CD4-positive, alpha-beta T cell treated with Interleukin-2 at 100 ng/mL for 4 hours (primary cell): ENCODE measurements at regions not wholly inside any gene's neighbourhood (a gene's known extent, or its start where the extent isn't known, plus 50 kb on each side); places are given as distances from the start of the nearest gene placed in this dataset.

Experiments
- DNase-seq: peaks from one replicate; pipeline ENCODE4 v3.0.0-alpha.2; 2020; ENCODE audit warnings: low spot score

DNA sequence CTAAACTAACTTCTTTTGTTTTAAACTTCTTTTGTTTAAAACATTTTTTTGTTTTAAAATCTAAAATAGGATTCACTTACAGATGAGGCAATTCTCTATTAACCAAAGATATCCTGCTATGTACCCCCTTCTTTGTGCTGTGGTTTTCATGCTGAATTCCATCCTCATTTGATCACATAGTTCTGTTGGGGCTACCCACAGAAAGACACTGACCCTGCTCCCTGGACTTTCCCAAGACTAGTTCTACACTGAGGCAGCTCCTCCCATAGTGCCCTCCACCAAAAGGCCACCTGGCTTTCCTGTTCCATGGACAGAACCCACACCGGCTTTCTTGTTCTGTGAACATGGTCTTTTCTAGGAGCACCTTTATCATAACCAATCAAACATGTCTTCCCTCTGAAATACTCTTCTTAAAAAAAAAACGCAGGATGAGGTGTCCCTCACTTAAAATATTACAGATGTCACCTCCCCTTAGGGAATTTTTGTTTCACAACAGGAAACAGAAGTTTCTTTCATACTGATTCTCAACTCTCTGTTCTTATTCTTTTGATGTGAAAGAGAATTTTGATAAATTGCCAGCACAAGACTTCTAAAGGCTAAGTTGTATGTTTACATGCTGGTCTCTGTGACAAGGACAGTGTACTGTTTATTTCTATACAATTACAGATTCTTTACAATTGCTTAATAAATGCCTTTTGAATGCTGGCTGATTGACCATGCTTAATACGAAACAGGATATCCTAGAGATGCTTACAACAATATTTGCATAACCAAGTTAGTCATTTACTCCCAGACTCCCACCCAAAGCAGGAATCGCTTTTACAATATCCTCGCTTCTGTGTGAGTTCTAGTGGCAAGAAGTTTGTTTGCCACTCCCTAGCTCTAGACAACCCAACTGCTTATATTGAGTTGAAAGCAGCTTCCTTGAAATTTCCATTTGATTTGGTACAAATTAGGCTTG lies 300.4 kb downstream of the DTWD2 start:
- DNase-seq, result no peak

DNA sequence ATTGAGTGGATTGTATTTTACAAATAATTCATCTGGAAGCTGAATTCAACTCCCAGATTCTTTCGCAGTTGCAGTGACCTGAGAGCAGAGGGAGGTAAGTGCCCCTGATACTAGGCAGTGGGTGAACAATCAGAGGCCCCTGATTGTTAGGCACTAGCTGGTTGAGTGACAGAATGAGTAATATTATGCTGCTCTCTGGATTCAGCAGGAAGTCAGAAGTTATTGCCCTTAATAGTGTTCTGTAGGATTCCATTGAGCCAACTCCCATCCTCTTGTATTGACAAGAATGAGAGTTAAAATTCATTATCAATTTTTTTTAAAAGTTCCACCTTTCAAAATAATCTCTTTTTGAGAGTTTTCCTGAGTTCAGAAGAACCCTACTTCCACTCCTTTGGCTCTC lies 301.2 kb downstream of the DTWD2 start:
- DNase-seq, result no peak

GRCh38 chr5:118681655-118682054 lies 306.7 kb downstream of the DTWD2 start:
- no peak for DNase-seq

GRCh38 chr5:118679264-118679940 lies 308.9 kb downstream of the DTWD2 start:
- no peak for DNase-seq

DNA sequence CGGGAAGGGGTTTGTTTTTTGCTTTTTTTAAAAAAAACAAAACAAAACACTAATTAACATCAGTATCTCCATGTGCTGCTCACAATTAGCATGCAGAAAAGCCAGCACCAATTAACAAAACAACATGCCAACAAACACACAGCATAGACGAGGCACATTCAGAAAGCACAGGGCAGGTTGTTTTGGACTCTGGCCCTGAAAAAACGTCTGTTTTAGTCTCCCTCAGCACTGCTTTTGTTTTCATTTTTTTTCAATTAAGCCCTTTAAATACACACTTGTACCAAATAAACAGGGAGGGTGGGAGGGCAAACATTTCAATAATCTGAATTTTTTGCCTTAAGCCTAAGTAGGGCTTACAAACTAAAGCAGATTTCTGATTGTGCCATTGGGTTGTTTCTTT lies 309.6 kb downstream of the DTWD2 start:
- DNase-seq, result no peak

DNA sequence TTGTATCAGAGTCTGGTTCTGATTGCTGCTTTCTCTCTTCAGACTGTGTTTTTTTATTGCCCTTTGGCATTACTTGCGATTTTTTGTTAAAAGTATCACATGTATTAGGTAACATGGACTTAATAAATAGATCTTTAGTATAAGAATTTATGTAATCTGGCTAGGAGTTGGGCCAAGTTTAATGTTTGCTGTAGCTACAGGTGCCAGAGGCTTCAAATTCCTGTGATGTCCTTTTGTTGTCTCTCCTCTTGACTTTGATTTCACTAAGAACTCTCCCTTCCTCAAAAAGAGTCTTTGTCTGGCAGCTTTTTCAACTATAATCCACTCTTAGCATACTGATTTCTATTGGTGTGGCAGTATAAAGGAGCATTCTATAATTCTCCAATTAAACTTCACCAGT lies 313.1 kb downstream of the DTWD2 start:
- no peak for DNase-seq

GRCh38 chr5:118657576-118657975 lies 330.8 kb downstream of the DTWD2 start:
- DNase-seq, result no peak

DNA sequence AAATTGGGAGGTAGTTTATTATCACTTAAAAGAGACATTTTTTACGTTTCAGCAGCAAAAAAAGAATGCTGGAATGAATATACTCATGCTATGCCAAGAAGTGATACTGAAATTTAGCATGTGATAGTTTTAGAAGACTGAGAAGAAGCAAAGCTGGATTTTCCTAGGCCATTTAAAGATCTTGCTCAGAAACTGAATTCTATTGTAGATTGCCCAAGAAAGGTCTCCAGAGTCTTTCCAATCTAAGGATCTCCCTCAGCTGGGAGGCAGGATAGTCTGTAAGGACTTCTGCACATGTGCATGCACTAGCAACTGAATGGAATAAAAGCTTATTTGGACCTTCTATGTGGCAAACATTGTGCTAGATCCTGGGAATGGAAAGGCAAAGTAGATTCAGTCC lies 334.5 kb downstream of the DTWD2 start:
- DNase-seq, result no peak

DNA sequence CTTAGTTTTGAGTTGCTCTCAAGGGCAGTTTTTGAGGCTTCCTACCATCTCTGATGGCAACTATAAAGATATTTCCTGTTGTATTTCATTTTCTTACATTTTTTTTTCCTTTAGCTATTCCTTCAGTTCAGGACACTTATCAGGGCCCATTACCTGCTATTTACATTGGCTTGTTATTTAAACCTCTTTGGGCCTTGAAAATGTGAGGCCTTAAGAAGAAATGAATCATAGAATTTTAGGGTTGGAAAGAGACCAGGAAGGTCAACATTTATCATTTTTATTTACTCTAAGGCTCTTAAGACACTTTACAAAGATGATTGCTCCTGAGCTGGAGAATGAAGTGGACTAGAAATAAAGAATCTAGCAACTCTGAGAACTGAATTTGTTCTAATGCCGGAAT lies 335.2 kb downstream of the DTWD2 start:
- DNase-seq, result no peak

- no peak for DNase-seq
Observed at GRCh38 chr5:118651002-118651401, 337.3 kb downstream of the DTWD2 start.

DNA sequence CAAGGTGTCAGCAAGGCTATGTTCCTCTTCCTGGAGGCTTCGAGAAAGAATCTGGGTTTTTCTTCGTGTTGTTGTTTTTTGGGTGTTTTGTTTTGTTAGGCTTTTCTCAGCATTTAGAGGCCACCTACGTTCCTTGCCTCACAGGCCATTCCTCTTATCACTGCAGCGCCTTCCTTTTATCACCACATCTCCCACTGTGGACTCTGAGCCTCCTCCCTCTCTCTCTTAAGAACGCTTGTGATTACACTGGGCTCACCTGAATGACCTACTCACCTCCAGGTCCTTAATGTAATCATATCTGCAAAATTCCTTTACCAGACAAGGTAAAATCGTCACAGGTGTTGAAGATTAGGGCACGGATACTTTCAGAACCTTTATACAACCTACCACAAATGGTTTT lies 340.8 kb downstream of the DTWD2 start:
- no peak for DNase-seq

DNA sequence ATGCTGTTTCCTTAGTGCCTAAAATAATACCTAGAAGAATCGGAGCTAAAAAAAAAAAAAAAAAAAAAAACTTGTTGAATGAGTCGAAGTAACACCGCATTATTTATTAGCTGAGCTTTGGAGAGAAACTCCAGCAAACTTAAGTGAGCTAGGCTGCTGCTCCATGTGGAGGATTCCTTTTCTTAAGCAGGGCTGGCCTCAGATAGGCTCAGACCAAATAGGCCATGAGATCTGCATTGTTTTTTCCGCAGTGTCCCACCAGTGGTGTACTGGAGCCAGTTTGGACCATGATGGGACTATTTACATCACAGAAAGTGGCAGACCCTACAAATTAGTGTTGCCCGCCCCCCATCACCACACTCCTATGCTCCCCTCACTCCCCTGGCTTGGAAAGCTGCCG lies 341.4 kb downstream of the DTWD2 start:
- DNase-seq, result no peak

GRCh38 chr5:118637947-118638670 lies 350.2 kb downstream of the DTWD2 start:
- DNase-seq, result no peak

- DNase-seq, result no peak
Observed at GRCh38 chr5:118628660-118629354, 359.5 kb downstream of the DTWD2 start.

DNA sequence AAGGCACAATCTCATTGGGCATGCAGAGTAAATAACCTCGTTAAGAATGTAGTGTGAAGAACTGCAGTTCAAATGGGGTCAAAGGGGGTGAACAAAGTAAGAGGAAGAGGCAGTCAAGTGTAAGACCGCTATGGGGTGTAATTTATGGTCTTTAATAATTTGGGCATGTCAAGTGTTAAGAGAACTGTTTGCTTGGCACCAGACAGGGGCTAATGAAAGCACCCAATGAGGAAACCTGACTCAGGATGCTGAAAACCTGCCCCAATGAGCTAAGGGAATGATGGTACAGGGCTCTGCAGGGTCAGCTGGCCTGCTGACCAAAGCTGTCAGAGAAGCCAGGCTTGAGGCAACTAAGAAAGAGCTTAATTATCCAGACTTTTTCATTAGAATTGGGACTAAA lies 368.1 kb downstream of the DTWD2 start:
- DNase-seq, result no peak

- DNase-seq, result no peak
Observed at GRCh38 chr5:118619823-118620222, 368.5 kb downstream of the DTWD2 start.

- no peak for DNase-seq
Observed at GRCh38 chr5:118616281-118616680, 372.1 kb downstream of the DTWD2 start.

DNA sequence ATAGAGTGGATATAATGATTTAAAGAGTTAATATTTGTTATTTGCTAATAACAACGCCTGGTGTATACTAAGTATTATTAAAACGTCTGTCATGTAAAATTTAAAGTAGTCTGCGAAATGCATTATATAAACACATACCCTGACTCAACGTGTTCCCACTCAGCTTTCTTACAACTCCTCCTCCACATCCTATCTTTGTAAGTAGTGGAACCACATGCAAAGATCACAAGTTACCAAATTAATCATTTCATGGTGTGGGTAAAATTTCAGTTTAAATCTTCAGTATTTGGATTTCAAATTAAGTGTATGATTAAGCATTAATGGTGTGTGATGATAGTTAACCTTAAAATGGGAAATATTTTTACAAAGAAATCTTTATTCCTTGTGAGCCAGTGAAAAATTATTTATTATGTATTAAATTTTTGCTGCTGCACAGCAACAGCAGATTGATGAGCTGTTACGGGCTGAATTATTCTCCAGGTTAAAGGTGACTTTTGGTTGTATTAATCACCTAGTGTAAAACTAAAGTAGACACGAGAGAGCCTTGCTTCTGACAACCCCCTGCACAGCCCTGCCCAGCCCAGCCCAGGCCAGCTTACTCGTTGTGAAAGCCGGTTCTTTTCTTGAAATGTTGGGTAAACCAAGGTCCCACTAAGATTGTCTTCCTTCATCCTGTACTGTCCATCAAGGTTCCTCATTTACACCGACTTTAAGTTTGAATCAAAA lies 373.5 kb downstream of the DTWD2 start:
- no peak for DNase-seq

- DNase-seq, result no peak
Observed at GRCh38 chr5:118611332-118611945, 376.9 kb downstream of the DTWD2 start.

- DNase-seq, result no peak
Observed at GRCh38 chr5:118606940-118607339, 381.4 kb downstream of the DTWD2 start.

DNA sequence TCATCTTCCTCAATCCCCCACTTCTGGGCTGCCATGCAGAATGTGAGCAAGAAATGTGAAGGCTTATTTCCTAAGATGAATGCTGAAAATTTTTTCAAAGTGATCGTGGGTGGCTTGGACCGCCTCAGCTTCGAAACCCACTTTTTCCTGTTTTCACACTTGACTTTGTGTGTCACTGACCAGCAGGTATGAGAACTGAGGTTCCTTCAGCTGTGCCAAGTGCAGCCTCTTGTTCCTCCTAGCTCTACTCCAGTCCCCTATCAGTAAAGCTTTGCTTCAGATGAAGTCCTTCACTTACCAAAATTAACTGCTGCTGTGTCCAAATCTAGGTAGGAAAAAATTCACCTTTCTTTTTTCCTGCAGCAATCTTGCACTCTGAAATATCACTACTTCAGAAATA lies 382.6 kb downstream of the DTWD2 start:
- DNase-seq, result no peak
